ENCODE measurements at regions not wholly inside any gene's neighbourhood (a gene's known extent, or its start where the extent isn't known, plus 50 kb on each side); places are given as distances from the start of the nearest gene placed in this dataset.

DNA sequence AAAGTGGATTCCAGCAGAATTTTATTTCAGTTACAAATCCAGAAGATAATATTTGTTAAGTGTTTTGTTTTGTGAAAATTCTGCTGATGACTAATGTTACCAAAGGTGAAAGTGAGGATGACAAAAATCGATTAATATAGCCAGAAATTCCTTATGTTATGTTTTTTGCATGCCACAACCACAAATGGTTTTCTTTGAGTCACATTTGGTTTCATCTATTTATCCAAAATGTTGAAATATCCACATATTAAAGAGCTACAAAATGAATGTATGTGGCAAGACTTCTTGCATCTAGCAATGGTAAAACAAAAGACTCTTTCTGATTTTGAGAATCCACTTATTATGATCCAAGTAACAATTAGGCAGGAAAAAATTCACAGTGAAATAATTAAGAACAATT is 150.1 kb upstream of the LRRC4C start:
- H3K27me3 ChIP-seq (ENCODE audit: insufficient read depth, low read depth, severe bottlenecking): peaks cover 6% of the 10 kb centered on the region
- H3K27ac ChIP-seq: no peak overlapping the region
- H3K9me3 ChIP-seq (ENCODE audit: severe bottlenecking): no peaks in the 10 kb centered on the region
- no peak overlapping the region for H3K4me3 ChIP-seq (ENCODE audit: low read depth, low read length)
- DNase-seq: no peak
- TF ChIP-seq, protein P1, sequence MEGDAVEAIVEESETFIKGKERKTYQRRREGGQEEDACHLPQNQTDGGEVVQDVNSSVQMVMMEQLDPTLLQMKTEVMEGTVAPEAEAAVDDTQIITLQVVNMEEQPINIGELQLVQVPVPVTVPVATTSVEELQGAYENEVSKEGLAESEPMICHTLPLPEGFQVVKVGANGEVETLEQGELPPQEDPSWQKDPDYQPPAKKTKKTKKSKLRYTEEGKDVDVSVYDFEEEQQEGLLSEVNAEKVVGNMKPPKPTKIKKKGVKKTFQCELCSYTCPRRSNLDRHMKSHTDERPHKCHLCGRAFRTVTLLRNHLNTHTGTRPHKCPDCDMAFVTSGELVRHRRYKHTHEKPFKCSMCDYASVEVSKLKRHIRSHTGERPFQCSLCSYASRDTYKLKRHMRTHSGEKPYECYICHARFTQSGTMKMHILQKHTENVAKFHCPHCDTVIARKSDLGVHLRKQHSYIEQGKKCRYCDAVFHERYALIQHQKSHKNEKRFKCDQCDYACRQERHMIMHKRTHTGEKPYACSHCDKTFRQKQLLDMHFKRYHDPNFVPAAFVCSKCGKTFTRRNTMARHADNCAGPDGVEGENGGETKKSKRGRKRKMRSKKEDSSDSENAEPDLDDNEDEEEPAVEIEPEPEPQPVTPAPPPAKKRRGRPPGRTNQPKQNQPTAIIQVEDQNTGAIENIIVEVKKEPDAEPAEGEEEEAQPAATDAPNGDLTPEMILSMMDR (IDR thresholded peaks at IDR 0.05; ENCODE audit: low read depth, low read length): no peak
- H3K36me3 ChIP-seq: no peaks in the 10 kb centered on the region

DNA sequence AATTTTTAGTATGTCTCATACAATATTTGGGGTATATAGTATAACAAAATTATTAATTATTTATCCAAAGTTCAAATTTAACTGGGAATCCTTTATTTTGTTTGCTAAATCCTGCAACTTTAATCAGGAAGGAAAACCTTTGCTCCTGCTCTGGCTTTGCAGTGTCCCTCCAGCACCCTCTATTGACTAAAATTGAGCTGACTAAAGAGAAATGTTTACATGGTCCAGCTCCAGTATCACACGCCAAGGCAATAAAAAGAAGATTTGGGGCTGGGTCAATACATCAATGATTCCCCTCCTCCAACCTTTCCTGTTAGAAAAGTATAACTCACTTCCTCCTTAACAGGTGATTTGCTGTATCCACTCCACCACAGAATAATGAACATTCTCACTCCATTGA is 153.0 kb upstream of the LRRC4C start:
- H3K4me3 ChIP-seq (ENCODE audit: low read depth, low read length): no peak overlapping the region
- no peak overlapping the region for H3K27ac ChIP-seq
- no peaks in the 10 kb centered on the region for H3K36me3 ChIP-seq
- TF ChIP-seq, protein P1 (IDR thresholded peaks at IDR 0.05; ENCODE audit: low read depth, low read length): no peak
- H3K9me3 ChIP-seq (ENCODE audit: severe bottlenecking): no peaks in the 10 kb centered on the region
- peaks cover 6% of the 10 kb centered on the region for H3K27me3 ChIP-seq (ENCODE audit: insufficient read depth, low read depth, severe bottlenecking)
- no peak for DNase-seq

DNA sequence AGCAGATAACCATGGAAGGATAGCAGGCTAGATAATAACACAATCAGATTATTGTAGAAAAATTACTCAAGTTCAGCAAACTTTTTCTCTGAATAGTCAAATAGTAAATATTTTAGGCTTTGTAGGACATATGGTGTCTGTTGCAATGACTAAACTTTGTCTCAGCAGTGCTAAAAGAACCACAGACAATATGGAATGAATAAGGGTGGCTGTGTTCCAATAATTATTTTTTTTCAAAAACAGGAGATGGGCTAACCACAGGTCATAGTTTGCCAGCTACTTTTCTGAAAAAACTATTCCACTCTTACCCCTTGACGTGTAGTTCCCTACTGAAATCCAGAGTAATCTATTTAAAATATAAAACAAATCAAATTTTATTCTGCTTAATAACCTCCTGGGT is 153.9 kb upstream of the LRRC4C start:
- DNase-seq: no peak
- H3K9me3 ChIP-seq (ENCODE audit: severe bottlenecking): no peaks in the 10 kb centered on the region
- H3K27ac ChIP-seq: no peak overlapping the region
- H3K4me3 ChIP-seq (ENCODE audit: low read depth, low read length): no peak overlapping the region
- TF ChIP-seq, protein P1 (IDR thresholded peaks at IDR 0.05; ENCODE audit: low read depth, low read length): no peak
- no peaks in the 10 kb centered on the region for H3K36me3 ChIP-seq
- peaks cover 6% of the 10 kb centered on the region for H3K27me3 ChIP-seq (ENCODE audit: insufficient read depth, low read depth, severe bottlenecking)

DNA sequence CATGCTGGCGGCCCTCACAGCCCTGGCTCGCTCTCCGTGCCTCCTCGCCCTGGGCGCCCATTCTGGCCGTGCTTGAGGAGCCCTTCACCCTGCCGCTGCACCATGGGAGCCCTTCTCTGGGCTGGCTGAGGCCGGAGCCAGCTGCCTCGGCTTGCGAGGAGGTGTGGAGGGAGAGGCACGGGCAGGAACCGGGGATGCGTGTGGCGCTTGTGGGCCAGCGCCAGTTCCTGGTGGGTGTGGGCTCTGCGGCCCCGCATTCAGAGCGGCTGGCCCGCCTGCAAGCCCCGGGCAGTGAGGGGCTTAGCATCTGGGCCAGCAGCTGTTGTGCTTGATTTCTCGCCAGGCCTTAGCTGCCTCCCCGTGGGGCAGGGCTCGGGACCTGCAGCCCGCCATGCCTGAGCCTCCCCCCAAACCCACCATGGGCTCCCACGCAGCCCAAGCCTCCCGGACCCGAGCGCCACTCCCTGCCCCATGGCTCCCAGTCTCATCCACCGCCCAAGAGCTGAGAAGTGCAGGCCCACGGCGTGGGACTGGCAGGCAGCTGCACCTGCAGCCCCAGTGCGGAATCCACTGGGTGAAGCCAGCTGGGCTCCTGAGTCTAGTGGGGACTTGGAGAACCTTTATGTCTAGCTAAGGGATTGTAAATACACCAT is 163.4 kb upstream of the LRRC4C start:
- TF ChIP-seq, protein P1 (IDR thresholded peaks at IDR 0.05; ENCODE audit: low read depth, low read length): no peak
- no peaks in the 10 kb centered on the region for H3K36me3 ChIP-seq

DNA sequence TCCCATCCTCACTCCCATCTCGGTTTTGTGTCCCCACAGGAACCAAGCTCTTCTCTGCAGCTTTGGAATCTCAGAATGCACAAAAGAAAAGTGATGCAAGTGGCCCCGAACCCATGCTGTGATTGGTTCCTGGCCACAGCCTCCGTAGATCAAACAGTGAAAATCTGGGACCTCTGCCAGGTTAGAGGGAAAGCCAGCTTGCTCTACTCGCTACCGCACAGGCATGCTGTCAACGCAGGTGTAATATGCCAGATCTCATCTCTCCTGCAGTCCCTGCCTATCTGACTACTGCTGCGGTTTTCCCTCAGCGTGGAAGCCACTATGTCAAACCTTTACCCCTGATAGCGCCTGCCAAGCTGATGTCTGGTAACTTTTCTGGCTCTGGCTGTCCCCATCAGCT is 200.5 kb upstream of the LRRC4C start:
- no peaks in the 10 kb centered on the region for H3K36me3 ChIP-seq
- H3K27me3 ChIP-seq (ENCODE audit: insufficient read depth, low read depth, severe bottlenecking): peaks cover 43% of the 10 kb centered on the region
- no peak overlapping the region for H3K27ac ChIP-seq
- DNase-seq: no peak
- no peaks in the 10 kb centered on the region for H3K9me3 ChIP-seq (ENCODE audit: severe bottlenecking)
- H3K4me3 ChIP-seq (ENCODE audit: low read depth, low read length): no peak overlapping the region
- TF ChIP-seq, protein P1 (IDR thresholded peaks at IDR 0.05; ENCODE audit: low read depth, low read length): no peak

More for the DNA sequence above, 163.4 kb upstream of the LRRC4C start:
- no peak overlapping the region for H3K27ac ChIP-seq
- no peak for DNase-seq
- no peak overlapping the region for H3K4me3 ChIP-seq (ENCODE audit: low read depth, low read length)
- H3K9me3 ChIP-seq (ENCODE audit: severe bottlenecking): no peaks in the 10 kb centered on the region
- peaks cover 29% of the 10 kb centered on the region for H3K27me3 ChIP-seq (ENCODE audit: insufficient read depth, low read depth, severe bottlenecking)

DNA sequence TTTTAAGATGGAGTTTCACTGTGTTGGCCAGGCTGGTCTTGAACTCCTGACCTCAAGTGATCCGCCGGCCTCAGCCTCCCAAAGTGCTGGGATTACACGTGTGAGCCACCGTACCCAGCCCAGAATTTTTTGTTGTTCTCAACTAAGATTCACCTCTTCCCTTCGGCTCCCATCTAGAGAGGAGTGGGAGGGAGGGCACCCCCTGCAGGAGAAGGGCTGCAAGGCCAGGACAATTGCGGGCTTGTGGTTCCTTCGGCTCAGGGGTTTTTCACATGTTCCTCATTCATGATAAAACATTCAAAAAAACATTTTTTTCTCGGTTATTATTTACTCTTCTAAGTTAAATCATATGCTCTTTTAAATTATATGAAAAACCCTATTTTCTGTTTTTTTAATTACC is 201.1 kb upstream of the LRRC4C start:
- peaks cover 43% of the 10 kb centered on the region for H3K27me3 ChIP-seq (ENCODE audit: insufficient read depth, low read depth, severe bottlenecking)
- no peaks in the 10 kb centered on the region for H3K36me3 ChIP-seq
- no peak overlapping the region for H3K27ac ChIP-seq
- H3K4me3 ChIP-seq (ENCODE audit: low read depth, low read length): no peak overlapping the region
- no peaks in the 10 kb centered on the region for H3K9me3 ChIP-seq (ENCODE audit: severe bottlenecking)
- peak; percentile 10 for DNase-seq
- TF ChIP-seq, protein P1 (IDR thresholded peaks at IDR 0.05; ENCODE audit: low read depth, low read length): peak; percentile 41
